ENCODE measurements at regions not wholly inside any gene's neighbourhood (a gene's known extent, or its start where the extent isn't known, plus 50 kb on each side); places are given as distances from the start of the nearest gene placed in this dataset.

- no peak for TF ChIP-seq CTCF (IDR thresholded peaks at IDR 0.05; ENCODE audit: control extremely low read depth in 1 of 3, insufficient read depth in 1 of 3, low read depth in 1 of 3, low read length in 3 of 3)
Observed at GRCh38 chr2:57330447-57330846, 716.2 kb upstream of the VRK2 start (continued).

Data from H1 (cell line).